Effector memory CD4-positive, alpha-beta T cell (primary cell): ENCODE measurements at regions not wholly inside any gene's neighbourhood (a gene's known extent, or its start where the extent isn't known, plus 50 kb on each side); places are given as distances from the start of the nearest gene placed in this dataset.

ENCODE experiments used
- DNase-seq, 3 donors: peaks; one replicate each; pipeline ENCODE4 v3.0.0-alpha.2; 2020
- H3K27ac ChIP-seq: 2 replicates; pipeline ENCODE4 v1.7.0; 2013; ENCODE audit warnings: mild to moderate bottlenecking, low read length, moderate library complexity; ENCODE audit not compliant: insufficient read depth, poor library complexity, severe bottlenecking
- H3K27me3 ChIP-seq: replicated peaks from 2 replicates; pipeline ENCODE4 v1.7.0; 2013; ENCODE audit warnings: mild to moderate bottlenecking, low read length; ENCODE audit not compliant: insufficient read depth, control insufficient read depth, poor library complexity, severe bottlenecking
- H3K36me3 ChIP-seq: 2 replicates; pipeline ENCODE4 v1.7.0; 2013; ENCODE audit warnings: mild to moderate bottlenecking, low read length, moderate library complexity; ENCODE audit not compliant: control insufficient read depth, insufficient read depth
- H3K4me1 ChIP-seq: 2 replicates; pipeline ENCODE4 v1.7.0; 2013; ENCODE audit warnings: low read length, mild to moderate bottlenecking; ENCODE audit not compliant: control insufficient read depth, insufficient read depth, poor library complexity, severe bottlenecking
- H3K4me3 ChIP-seq: 2 replicates; pipeline ENCODE4 v1.7.0; 2013; ENCODE audit warnings: low read length, low read depth, mild to moderate bottlenecking; ENCODE audit not compliant: insufficient read depth, poor library complexity, severe bottlenecking
- H3K9me3 ChIP-seq: 2 replicates; pipeline ENCODE4 v1.7.0; 2013; ENCODE audit warnings: mild to moderate bottlenecking, low read length, moderate library complexity; ENCODE audit not compliant: control insufficient read depth

DNA sequence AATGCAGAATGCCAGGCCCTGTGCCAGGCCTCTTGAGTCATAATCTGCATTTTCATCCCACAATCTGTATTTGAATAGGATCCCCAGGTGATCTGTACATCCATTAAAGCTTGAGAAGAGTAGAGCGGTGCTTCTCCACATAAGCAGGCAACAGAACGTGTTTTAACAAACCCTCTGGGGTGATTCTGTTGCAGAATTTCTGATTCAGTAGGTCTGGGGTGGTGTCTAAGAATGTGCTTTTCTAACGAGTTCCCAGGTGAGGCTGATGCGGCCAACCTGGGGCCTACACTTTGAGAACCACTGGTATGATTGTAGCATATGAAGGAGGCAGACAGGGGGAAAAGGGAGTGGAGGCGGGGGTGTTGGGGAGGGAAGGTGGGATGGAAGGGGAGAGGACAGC lies 78.4 kb upstream of the POU3F1 start:
- Histone ChIP-seq H3K4me1 (no peaks in the 10 kb centered on the region), H3K27ac (no peak overlapping the region), H3K27me3 (no peaks in the 10 kb centered on the region), H3K9me3 (no peaks in the 10 kb centered on the region), H3K4me3 (no peak overlapping the region), H3K36me3 (no peaks in the 10 kb centered on the region)
- DNase-seq, result no peak

DNA sequence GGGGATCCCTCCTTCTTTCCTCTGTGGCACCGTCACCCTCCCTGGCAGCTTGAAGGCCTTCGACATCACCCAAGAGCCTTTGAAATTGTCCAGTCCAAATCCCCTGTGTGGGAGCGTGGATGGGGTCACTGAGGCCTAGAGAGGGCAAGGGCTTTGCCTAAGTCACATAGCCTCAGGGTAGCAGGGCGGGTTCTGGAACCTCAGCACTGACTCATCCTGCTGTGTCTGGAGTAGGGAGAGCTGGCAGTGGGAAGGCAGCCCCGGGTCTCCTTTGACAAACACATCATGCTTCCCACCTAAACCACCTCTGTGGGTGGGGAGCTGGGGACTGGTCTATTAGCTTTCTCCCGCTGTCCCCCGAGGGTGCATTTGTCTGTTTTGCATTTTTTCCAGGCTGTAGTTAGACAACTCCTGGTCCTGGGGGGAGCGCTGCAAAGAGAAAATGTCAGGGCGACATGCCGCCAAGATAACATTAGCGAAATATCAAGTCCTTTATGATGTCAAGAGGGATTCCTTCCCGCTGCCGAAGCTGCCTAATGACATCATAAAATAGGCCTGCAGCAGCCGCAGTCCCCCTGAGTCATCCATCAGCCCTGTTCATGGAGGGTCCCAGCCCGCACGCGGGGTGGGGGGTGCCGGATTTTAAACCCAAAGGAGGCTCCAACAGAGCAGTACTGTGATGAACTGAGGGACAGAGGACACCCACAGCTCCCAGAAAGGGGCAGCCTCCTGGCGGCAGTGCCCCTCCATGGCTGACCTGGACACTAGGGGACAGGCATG lies 77.0 kb upstream of the POU3F1 start:
- no peak overlapping the region for H3K4me3 ChIP-seq
- no peaks in the 10 kb centered on the region for H3K4me1 ChIP-seq
- no peak for DNase-seq
- H3K27me3 ChIP-seq, result no peaks in the 10 kb centered on the region
- no peaks in the 10 kb centered on the region for H3K36me3 ChIP-seq
- no peaks in the 10 kb centered on the region for H3K9me3 ChIP-seq
- H3K27ac ChIP-seq, result no peak overlapping the region

DNA sequence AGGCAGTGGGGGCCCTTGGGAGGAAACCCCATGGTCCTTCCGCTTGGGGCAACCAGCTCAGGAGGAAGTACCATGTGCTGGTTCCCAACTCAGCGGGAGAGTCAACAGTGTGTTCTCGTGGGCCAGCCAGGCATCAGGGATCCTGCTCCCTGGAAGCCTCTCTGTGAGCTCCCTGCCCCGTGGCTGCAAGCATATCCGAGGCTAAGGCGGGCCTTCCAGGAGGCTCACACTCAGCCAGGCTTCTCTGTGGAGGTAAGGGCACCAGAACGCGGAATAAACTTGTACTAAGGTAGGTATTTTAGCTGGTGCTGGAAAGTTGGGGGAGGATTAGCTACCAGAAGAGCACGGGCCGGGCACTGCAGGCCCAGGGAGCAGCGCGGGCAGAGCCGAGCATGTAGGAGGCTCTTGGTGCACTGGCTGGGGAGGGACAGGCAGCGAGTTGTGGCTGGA lies 74.7 kb upstream of the POU3F1 start:
- no peaks in the 10 kb centered on the region for H3K36me3 ChIP-seq
- no peaks in the 10 kb centered on the region for H3K9me3 ChIP-seq
- no peak overlapping the region for H3K4me3 ChIP-seq
- no peaks in the 10 kb centered on the region for H3K27me3 ChIP-seq
- no peaks in the 10 kb centered on the region for H3K4me1 ChIP-seq
- DNase-seq, result no peak
- no peak overlapping the region for H3K27ac ChIP-seq

DNA sequence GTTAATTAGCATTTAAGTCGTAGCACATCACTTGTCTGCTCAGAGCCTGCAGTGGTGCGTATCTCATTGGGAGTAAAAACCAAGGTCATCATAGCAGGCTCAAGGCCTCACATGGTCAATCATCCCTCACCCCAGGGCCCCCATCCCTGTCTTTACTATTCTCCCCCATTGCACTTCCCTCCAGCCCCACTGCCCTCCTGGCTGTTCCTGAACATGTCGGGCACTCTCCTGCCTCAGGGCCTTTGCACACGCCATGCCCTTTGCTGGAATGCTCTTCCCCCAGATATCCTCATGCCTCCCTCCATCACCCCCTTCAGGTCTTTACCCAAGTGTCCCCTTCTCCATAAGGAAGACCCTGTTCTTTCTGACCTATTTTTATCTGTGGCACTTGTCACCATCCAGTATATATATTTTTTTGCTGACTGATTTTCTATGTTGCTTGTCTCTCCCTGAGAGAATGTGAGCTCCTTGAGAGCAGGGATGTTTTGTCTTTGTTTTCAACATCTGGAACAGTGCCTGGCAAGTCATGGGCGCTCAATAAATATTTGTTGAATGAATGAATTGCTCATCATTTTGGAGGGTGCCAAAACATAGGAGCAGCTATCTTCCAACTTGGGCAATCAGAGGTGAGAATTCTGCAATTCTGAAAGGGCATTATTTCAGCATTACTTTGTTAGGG lies 74.1 kb upstream of the POU3F1 start:
- H3K27ac ChIP-seq, result no peak overlapping the region
- DNase-seq, result no peak
- no peaks in the 10 kb centered on the region for H3K9me3 ChIP-seq
- no peaks in the 10 kb centered on the region for H3K4me1 ChIP-seq
- no peaks in the 10 kb centered on the region for H3K36me3 ChIP-seq
- H3K27me3 ChIP-seq, result no peaks in the 10 kb centered on the region
- no peak overlapping the region for H3K4me3 ChIP-seq

DNA sequence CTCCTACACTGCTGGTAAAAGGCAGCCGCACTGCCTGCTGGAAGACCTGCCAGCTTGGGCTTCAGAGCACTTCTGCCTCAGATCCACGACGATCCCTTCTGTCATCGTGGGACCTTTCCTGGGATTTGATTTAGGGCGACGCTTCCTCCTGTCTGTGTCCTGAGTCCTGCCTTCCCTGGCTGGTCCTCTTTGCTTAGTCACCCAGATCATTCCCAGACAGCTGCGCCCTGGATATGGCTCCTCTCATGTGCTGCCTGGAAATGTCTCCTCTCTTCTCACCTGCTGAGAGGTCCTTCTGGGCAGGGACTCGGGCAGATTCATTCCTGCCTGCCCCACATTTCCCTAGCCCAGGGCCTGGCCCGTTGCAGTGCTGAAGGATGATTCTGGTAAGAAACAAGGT lies 72.4 kb upstream of the POU3F1 start:
- no peaks in the 10 kb centered on the region for H3K9me3 ChIP-seq
- no peaks in the 10 kb centered on the region for H3K4me1 ChIP-seq
- H3K27me3 ChIP-seq, result no peaks in the 10 kb centered on the region
- H3K36me3 ChIP-seq, result no peaks in the 10 kb centered on the region
- no peak for DNase-seq
- H3K4me3 ChIP-seq, result no peak overlapping the region
- H3K27ac ChIP-seq, result no peak overlapping the region

DNA sequence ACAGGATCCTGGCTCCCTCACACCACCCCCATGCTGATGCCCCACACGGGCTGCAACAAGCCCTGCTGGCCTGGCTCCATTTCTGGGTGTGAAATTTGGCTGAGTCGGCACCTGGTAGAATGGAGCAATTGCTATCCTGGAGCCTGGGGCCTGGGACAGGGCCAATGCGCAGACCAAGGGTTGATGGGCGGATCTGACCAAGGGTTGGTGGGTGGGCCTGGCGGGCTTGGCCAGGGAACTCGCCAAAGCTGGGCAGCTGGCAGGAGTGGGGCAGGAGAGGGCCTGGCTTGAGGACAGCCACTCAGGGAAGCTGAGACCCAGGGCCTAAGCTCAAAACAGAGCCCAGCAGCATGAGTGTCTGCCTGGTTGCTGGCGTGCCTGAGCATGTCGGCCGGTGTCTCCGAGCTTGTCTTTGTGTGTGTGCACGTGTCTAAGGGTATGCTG lies 70.9 kb upstream of the POU3F1 start:
- H3K9me3 ChIP-seq, result no peaks in the 10 kb centered on the region
- no peaks in the 10 kb centered on the region for H3K27me3 ChIP-seq
- H3K4me3 ChIP-seq, result no peak overlapping the region
- DNase-seq, result no peak
- H3K4me1 ChIP-seq, result no peaks in the 10 kb centered on the region
- H3K36me3 ChIP-seq, result no peaks in the 10 kb centered on the region
- H3K27ac ChIP-seq, result no peak overlapping the region

DNA sequence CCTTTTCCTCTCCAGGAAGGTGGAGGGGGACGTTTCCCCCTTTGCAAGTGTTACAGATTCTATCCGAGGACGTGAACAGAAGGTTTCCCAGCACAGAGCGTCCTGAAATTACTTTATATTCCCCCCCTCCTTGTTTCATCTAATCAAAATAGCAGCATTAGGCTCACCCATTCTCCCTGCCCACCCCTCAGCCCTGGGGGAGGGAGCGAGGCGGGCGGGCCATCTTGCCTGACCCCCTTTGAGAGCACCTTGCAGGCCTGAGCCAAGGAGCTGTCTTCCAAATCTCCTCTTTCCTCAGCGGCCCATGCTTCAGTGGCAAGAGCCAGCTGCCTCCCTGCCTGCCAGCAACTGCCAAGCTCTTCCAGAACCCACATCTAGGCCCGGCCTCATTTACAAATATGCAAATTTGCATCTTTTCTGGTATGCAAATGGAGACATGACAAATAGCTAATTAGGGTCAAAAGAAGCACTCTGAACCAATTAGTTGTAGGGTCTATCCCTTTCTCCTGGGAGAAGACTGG lies 69.1 kb upstream of the POU3F1 start:
- H3K4me3 ChIP-seq, result no peak overlapping the region
- no peaks in the 10 kb centered on the region for H3K9me3 ChIP-seq

DNA sequence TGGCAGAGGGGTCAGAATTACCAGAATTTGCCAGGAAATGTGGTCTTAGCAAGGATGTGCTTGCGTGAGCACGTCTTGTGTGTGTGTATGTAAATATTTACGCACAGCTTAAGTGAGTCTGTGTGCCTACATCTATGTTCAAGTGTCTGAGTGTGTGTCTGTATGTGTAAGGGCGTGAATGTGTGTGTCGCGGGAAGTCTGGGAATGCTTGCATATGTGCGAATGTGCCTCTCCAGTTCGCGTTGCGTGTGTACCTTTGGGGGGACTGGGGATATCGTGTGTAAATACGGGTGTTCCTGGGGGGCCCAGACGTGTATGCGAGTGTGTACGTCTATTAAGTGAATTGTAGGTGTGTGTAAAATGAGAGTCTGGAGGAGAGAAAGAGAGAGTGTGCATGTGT lies 68.6 kb upstream of the POU3F1 start:
- Histone ChIP-seq H3K9me3 (no peaks in the 10 kb centered on the region), H3K27ac (no peak overlapping the region), H3K4me3 (no peak overlapping the region), H3K27me3 (no peaks in the 10 kb centered on the region), H3K36me3 (no peaks in the 10 kb centered on the region), H3K4me1 (no peaks in the 10 kb centered on the region)
- no peak for DNase-seq

More for the DNA sequence above, 69.1 kb upstream of the POU3F1 start:
- H3K4me1 ChIP-seq, result no peaks in the 10 kb centered on the region
- no peaks in the 10 kb centered on the region for H3K36me3 ChIP-seq
- no peak overlapping the region for H3K27ac ChIP-seq
- no peak for DNase-seq
- no peaks in the 10 kb centered on the region for H3K27me3 ChIP-seq

DNA sequence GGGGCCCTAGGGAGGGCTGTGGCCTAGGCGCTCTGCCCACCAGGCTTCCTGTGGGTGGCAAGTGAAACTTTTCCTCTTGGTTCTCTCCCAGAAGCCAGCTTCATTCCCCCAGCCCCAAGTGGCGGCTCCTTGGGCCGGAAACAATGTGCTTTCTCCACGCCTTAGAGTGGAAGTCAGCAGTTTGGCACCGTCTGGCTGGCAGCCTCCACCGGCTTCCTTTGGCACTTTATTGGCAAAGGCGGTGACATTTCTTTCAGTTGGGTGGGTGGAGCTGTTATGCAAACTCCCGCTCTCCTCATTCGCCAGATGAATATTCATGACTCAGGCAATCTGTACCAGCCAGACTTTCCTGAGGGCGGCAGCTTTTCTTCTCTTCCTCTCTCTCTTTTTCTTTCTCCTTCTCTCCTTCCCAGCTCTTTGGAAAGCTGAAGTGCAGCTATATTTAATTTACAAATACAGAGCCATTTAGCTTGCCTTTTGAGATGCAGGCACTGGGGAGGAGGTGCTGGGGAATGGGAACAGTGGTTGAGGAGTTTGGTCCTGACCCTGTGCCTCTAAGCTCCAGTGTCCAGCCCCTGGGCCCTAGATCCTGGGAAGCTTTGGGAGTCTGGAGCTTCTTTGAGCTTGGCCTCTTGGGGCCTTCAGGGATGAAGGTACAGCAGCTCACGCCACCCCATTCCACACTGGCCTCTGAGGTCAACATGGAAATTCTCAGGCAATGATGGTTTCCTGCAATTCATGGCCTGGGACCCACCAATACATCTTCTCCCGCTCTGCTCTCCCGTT lies 67.8 kb upstream of the POU3F1 start:
- Histone ChIP-seq H3K36me3 (no peaks in the 10 kb centered on the region), H3K4me1 (no peaks in the 10 kb centered on the region), H3K9me3 (no peaks in the 10 kb centered on the region), H3K27me3 (no peaks in the 10 kb centered on the region), H3K4me3 (no peak overlapping the region), H3K27ac (no peak overlapping the region)
- DNase-seq, result no peak
